SH-SY5Y (cell line): ENCODE measurements at regions not wholly inside any gene's neighbourhood (a gene's known extent, or its start where the extent isn't known, plus 50 kb on each side); places are given as distances from the start of the nearest gene placed in this dataset.

ENCODE experiments used
- GATA2 ChIP-seq: IDR thresholded peaks from 2 replicates; pipeline ENCODE4 v1.6.1; 2011; ENCODE audit warnings: mild to moderate bottlenecking, low read depth, low read length
- GATA3 ChIP-seq: IDR thresholded peaks from 2 replicates; pipeline ENCODE4 v1.6.1; 2011; ENCODE audit warnings: low read depth, mild to moderate bottlenecking, low read length, moderate library complexity

- no peak for TF ChIP-seq GATA2
- TF ChIP-seq GATA3 = no peak
These were observed 117.8 kb upstream of the LGALSL start for GRCh38 chr2:64336171-64336570.
